NCI-H2171 treated with DMSO at 0.1 percent for 48 hours (cell line): ENCODE measurements at regions not wholly inside any gene's neighbourhood (a gene's known extent, or its start where the extent isn't known, plus 50 kb on each side); places are given as distances from the start of the nearest gene placed in this dataset.

ENCODE experiments used
- DNase-seq: peaks from one replicate; lab custom pipeline; 2025; lab: John Stamatoyannopoulos, UW

GRCh38 chr9:87327575-87328125 is 170.0 kb upstream of the DAPK1 start:
- no peak for DNase-seq

DNA sequence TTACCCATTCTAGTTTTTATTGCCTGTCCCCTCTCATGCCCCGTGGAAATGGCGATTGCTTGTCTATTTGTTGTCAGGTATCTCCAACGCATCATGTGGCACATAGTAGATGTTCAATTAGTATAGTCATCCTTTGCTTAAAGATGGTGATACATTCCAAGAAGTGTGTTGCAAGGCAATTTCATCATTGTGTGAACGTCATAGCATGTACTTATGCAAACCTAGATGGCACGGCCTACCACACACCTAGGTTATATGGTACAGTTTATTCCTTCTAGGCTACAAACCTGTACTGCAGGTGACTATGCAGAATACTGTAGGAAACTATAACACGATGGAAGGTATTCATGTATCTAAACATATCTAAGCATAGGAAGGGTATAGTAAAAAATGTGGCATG is 163.9 kb upstream of the DAPK1 start:
- DNase-seq: no peak

DNA sequence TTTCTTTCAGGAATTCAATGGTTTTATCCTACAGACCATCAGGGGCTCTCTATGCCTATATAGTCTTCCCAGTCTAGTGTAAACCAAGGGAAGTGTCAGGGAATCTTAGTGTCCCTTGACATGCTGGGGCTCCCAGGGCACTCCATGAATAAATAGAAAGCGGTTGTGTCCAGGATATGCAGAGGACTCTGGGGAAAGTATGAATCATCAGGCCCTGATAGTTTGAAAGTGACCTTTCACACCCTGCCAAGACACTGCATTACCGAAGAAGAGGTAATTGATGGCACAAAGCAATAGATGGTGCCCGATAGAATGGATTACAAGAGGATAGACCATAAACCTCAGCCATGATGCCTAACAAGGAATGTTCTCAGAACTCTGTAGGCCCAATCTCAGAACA is 163.3 kb upstream of the DAPK1 start:
- no peak for DNase-seq

- DNase-seq: peak; percentile 23
Measured at GRCh38 chr9:87336407-87336806, 161.3 kb upstream of the DAPK1 start.

- DNase-seq: peak; percentile 84
Measured at GRCh38 chr9:87336914-87337333, 160.7 kb upstream of the DAPK1 start.

DNA sequence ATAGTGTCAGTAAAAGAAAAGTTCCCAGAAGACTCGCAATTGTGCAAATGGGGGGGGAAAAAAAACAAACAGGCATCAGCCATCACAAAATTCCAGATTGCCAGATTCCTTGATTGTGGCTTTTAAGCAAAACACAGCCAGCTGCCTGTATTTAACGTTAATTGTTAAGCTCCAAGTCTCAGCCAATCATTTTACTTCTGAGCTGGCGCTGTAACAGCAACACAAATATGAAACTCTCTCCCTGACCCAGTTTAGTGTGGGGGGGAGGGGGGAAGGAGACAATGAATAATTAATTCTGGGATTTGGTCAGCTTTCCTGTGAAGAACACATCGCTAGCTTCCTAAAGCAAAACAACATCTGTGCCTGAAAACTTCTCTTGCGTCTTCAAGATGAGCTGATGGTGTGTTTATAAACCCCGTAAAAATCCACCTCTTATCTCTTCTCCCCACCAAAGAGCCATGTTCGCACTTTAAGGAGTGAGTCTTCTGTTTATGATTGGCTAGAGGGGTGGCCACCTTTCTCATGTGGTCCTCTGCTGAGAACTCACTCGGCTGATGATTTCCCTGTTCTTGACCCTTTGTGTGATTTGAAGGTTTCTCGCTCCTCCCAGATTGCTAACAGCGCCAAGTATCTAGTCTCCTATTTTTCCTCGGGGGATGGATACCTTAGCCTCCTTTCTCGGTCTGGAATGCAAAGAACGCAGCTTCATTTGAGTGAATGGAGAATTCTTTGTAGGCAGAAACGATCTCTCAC is 160.2 kb upstream of the DAPK1 start:
- peak; percentile 65 for DNase-seq

- no peak for DNase-seq
Measured at GRCh38 chr9:87338088-87338989, 159.3 kb upstream of the DAPK1 start.

DNA sequence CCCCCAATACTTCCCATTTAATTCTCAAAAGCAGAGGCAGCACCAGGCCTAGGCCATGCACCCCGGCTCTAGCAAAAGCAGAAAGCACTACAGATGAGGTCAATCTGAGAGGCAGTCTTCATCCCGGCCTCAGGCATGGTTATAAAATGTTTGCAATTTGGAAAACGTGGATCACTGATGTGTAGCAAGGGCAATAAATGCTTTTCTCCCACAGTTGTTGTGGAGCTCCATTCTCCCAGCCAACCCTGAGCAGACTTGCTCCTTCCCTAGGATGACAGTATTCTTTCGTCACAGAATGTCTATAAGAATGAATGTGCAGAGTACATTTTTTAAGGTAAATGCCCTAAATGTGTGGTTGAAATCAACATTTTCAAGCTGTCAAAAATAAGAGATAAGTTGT is 157.3 kb upstream of the DAPK1 start:
- DNase-seq: no peak

GRCh38 chr9:87342743-87343142 is 154.9 kb upstream of the DAPK1 start:
- peak; percentile 1 for DNase-seq

DNA sequence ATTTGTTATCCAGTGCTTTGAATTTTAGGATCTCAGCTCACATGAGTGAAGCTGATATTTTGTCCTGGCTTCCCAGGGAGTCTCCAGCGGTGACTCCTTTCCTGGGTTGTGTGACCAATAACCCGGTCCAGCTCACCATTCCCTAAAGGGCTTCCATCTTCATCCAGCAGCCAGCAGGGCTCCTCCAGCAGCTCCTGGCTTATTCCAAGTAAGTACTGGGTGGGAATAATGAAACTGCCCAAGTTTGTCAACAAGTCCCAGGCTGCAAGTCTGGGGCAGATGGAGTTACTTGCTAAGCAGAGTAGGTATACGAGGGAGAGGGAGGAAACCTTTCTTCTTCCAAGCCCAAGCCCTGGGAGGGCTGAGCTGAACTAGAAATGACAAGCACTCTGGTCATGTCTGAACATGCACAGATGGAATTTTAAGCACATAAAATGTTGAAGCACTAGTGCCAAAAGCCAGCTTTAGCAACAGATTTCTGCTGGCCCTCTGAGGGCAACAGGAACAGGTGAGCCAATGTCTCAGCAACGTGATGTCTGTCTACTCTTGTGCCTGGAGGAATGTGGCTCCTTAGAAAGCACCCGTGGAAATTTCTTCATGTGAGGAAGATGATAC is 153.7 kb upstream of the DAPK1 start:
- no peak for DNase-seq

DNA sequence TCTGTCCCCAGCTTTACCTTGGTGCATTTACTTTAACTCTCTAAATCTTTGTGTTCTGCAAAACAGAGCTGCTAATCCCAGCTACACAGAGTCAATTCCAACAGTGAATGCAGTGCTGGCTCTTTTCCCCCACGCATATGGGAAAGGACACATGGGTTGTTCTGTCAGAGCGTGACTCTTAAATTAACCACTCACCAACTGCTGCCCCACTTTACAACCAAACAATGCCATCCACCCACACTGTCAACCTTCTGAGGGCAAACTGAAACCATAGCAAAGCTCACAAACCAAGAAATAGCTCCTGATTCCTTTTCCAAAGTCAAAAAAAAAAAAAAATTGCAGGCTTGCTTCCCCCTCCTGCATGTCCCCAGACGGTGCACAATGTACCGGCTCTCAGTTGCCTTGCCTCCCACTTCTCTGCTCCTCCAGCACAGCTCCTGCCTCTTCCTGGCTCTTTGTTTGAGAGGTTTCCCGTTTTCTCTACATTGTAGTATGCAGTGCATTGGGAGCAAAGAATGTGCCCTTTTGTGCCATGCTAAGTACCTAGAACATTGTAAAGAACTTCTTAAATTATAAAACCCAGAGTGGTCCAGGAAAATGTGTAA is 151.5 kb upstream of the DAPK1 start:
- DNase-seq: no peak

- no peak for DNase-seq
Measured at GRCh38 chr9:87350915-87351314, 146.8 kb upstream of the DAPK1 start.

DNA sequence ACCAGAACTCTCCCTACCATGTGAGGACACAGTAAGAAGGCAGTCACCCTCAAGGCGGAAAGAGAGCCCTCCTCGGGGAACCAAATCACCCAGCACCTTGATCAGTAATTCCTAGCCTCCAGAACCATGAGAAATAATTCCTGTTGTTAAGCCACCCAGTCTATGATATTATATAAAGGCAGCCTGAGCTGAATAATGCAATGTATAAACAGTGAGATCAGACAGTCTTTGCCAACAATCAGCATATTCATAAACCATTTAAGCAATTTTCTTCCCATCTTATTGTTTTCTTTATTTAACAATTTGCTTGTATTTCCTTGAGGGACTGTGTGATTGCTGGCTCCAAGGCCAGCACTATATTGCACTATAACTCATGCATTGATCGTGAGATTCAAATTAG is 144.4 kb upstream of the DAPK1 start:
- no peak for DNase-seq

DNA sequence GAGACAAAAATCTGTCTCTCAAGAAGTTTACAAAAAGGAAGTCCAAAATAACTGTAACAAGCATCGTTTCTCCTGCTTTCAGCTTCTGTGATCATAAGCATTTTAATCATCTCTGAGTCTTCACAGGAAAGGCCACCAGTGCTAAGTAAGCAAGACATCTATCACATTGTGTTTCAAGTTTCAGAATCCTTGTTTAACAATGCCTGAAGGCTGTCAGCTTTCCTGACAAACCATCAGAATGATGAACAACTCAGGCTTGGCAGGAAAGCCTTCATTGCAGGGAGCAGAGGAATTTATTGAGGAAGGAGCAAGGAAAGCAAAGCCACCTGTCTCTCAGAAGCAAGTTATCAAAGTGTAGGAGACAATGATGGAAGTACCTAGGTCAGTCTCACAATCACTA is 143.5 kb upstream of the DAPK1 start:
- DNase-seq: no peak

DNA sequence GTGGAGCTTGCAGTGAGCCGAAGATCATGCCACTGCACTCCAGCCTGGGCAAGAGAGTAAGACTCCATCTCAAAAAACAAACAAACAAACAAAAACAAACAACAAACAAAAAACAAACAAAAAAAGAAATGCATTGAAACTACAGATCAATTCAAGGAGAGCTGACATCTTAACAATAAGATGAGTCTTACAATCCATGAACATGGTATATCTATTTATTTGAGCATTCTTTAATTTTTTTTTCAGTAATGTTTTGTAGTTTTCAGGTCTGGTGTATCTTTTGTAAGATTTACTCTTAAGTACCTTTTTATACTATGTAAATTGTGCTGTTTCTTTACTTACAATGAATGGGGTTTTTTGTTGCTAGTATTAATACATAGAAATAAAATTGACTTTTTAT is 140.1 kb upstream of the DAPK1 start:
- DNase-seq: no peak

DNA sequence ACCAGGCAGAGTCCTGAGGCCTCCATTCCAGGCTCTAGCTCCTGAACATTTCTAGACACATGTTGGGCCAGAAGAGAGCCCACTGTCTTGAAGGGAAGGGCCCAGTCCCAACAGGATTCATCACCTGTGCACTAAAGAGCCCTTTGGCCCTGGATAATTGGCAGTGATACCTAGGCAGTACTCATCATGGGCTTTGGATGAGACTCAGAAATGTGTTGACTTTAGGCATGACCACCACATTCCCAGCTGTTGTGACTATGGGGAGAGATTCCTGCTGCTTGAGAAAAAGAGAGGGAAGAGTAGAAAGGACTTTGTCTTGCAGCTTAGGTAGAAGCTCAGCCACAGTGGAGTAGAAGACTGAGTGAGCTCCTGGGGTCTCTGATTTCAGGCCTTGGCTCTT is 138.4 kb upstream of the DAPK1 start:
- DNase-seq: no peak

- DNase-seq: no peak
Measured at GRCh38 chr9:87359958-87360601, 137.6 kb upstream of the DAPK1 start.

- no peak for DNase-seq
Measured at GRCh38 chr9:87370049-87370685, 127.5 kb upstream of the DAPK1 start.

DNA sequence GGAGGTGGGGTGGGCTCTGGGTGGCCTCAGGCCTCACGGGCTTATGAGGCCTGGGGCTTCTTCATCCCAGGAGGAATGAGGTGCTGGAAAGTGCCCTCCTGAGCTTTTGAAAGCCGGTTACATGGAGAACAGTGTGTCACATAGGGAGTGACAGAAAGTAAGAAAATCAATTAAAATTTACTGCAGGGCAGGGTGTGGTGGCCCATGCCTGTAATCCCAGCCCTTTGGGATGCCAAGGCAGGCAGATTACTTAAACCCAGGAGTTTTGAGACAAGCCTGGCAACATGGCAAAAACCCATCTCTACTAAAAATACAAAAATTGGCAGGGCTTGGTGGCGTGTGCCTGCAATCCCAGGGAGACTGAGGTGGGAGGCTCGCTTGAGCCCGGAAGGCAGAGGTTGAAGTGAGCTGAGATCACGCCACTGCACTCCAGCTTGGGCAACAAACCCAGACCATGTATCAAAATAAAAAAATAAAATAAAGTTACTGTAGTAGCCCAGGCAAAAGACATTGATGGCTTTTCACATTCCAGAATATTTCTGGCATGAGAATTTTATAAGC is 125.8 kb upstream of the DAPK1 start:
- DNase-seq: no peak

- DNase-seq: no peak
Measured at GRCh38 chr9:87372356-87372851, 125.3 kb upstream of the DAPK1 start.
